ENCODE measurements at regions not wholly inside any gene's neighbourhood (a gene's known extent, or its start where the extent isn't known, plus 50 kb on each side); places are given as distances from the start of the nearest gene placed in this dataset.

DNA sequence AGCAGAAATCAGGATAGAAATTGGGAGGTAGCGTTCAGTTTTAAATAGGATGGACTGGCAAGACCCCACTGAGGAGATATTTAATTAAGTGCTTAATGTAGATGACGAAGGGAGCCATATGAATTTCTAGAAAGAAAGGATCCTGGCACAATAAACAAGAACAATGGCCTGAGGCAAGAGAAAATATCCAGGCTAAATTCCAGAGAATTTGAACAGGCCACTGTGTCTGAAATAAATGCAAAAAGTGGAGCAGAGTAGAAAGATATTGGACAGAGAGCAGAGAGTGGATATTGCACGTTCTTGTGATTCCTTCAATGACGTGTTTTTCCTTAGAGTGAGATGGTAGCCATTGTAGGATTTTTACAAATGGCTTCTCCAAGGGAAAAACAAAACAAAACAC lies 1504.8 kb downstream of the C4orf33 start:
- DNase-seq (ENCODE audit: low read depth in 2 of 2) = no peak

DNA sequence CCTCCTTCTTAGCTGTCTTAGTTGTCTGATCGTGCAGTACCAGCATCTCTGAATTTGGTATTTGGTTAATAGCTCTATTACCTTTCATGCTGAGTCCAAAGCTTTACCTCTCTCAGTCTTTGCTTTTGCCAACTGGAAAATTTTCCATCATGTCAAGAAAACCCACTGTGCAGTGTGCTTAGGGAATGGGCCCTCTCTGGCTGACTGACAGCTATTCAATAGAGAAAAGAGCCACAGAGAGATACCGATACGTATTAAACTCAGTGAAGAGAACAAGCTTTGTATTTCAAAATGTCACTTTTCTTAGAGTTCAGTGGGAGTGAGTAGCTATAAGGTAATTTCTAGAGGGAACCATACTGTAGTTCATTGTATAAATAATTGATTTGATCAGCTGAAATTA lies 1507.1 kb downstream of the C4orf33 start:
- DNase-seq (ENCODE audit: low read depth in 2 of 2) = no peak

DNA sequence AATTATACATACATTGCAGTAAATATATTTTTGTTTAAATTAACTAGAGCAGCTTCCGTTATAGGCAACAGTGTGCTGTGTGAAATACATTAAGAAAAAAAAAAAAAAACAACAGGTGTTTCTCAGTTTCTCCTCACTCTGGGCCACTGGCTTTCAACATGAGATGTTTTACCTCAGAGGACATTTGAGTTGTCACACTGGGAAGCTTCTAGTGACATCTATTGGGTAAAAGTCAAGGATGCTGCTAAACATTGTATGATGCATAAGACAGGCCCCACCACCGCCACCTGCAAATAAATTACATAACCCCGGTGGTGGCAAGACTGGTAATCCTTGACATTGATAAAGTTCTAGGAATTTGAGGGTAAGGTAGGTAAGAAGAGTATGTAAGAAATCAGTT lies 1512.2 kb downstream of the C4orf33 start:
- DNase-seq (ENCODE audit: low read depth in 2 of 2) = no peak

DNA sequence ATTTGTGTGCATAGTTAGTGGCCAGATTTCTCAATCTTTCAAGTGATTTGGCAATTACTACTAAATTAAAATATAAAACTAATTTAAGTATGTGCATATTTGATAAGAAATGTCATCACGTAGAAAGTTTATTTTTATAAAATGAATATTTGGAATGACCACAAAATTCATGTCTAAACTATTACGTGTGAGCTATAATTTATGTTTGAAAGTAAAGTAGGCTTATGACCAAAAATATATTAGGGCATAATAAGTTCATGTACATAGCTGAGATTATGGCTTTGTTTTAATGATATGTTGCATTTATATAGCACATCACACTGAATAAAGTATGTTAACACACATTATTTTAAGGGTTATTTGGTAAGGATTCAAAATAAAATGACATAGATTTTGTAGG lies 1532.6 kb downstream of the C4orf33 start:
- DNase-seq (ENCODE audit: low read depth in 2 of 2) = no peak

DNA sequence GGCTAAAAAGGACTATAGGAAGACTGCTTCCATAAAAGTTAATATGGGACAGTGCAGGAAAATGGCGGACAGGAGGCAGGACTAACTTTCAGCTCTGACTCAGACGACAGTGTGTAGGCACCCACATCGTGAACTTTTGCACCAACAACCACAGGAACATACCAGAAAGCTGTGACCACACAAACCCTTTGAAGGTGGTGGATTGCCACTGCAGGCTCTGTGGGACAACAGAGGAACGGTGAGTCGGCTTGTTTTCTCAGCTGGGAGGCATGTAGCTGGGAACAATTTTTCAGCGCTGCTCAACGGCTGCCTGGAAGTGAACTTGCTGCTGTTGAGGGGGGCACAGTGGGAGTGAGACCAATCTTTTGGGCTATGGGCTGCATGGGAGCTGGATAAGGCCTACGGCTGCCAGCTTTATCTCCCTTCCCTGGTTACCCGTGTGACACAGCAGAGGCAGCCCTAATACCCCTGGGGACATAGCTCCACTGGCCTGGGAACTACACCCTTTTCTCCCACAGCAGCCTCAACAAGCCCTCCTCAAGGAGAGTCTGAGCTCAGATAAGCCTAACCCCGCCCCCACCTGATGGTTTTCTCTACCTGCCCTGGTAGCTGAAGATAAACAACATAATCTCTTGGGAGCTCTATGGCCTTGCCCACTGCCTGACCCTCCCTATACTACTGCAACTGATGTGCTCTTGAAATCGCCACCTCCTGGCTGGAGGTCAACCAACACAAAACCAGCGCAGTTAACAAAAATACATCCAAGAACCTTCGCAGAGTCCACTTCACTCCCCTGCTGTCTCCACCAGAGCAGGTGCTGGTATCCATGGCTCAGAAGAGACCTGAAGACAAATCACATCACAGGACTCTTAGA lies 1537.0 kb downstream of the C4orf33 start:
- DNase-seq (ENCODE audit: low read depth in 2 of 2) = no peak

DNA sequence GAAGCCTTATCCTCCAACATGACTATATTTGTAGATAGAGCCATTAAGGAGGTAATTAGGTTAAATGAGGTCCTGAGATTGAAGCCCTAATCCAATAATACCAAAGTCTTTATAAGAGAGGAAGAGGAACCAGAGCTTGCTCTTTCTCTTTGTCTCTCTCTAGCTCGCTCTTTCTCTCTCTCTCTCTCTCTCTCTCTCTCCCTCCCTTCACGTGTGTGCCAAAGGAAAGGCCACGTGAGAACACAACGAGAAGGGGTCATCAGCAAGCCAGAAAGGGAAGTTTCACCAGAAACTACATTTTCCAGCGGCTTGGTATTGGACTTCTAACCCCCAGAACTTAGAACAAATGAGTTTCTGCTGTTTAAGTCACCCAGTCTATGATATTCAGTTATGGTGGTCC lies 1540.5 kb downstream of the C4orf33 start:
- DNase-seq (ENCODE audit: low read depth in 2 of 2) = no peak

DNA sequence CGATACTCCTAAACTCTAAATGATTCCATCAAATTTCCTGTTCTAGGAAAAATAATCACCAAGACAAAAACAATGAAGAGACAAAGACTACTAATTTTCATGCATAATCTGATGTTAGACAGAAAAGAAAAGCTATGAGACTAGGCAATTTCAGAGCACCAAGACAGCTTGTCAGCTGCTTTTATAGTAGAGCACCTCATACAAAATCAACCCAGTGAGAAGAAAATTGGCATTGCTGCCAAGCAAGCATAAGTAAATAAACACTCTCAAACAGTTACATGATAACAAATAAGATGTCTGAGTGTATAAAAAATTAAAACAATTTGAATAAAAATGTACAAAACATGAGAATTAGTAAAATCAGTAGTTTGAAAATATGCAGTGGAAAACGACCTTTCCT lies 1544.6 kb downstream of the C4orf33 start:
- no peak for DNase-seq (ENCODE audit: low read depth in 2 of 2)

DNA sequence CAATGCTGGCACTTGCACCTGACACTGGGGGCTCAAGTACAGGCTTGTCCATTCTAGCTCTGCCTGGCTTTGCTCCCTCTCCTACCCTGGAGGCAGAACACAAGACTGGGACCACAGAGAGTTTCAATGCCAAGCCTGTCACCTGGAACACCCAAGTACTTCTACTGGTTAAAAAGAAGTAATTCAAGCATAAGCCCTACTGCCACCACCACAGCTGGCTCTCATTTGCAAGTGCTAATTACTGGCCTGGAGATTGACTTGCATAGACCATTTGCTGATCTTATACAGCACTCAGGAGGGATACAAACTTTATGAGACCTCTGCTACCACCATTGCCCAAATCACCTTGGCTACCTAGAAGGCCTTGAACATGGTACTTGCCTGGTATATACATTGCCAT lies 1550.9 kb downstream of the C4orf33 start:
- no peak for DNase-seq (ENCODE audit: low read depth in 2 of 2)

DNA sequence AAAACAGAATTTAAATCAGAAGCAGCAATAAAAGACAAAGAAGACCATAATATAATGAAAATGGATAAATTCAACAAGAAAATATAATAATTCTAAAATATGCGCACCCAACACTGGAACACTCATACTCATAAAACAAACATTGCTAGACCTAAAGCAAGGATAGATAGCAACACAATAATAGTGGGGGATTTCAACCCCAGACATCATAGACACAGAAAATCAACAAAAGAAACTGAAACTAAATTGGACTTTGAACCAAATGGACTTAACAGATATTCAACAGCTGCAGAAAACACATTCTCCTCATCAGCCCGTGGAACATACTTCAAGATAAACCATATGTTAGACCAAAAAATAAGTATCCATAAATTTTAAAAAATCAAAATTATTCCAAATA lies 1552.6 kb downstream of the C4orf33 start:
- no peak for DNase-seq (ENCODE audit: low read depth in 2 of 2)

DNA sequence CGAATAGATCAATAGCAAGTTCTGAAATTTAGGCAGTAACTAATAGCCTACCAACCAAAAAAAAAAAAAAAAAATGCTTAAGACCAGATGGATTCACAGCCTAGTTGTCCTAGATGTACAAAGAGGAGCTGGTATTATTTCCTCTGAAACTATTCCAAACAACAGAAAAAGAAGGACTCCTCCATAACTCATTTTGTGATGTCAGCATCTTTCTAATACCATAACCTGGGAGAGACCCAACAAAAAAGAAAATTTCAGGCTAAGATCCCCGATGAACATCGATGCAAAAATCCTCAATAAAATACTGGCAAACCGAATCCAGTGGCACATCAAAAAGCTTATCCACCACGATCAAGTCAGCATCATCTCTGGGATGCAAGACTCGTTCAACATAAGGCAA lies 1557.9 kb downstream of the C4orf33 start:
- DNase-seq (ENCODE audit: low read depth in 2 of 2) = no peak

DNA sequence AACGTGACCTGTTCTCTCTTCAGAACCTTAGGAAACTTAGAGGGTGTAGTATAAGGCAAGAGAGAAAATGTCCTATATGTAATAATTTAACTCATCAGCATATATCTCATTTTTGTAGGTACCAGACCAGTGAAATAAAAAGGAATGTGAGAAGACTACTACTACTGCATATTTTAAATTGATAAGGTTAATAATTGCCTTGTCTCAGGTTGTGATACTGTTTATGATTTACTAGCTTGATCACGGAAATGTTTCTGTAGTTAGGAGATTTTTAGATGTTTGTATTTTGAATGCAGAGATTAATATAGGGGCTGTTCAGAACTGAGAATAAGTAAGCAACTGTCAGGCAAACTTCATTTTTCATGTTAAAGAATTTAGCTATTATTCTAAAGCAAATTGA lies 1563.4 kb downstream of the C4orf33 start:
- no peak for DNase-seq (ENCODE audit: low read depth in 2 of 2)

DNA sequence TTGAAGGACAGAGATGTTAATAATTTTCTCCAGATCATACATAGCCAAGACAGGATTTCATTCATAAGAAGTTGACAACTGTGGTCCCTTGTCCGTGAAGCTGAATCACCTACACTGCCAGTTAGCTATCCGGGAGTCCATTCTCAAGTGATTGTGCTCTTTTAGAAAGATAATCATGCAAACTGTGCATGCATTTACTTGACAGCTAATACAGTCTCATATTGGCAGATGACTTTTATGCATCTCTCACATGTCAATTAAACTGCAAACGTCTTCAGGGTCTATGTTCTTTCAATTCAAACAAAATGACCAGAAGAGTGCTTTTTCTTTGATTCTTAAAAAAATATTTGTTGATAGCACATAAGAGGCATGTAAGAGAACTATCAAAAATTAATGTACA lies 1572.9 kb downstream of the C4orf33 start:
- DNase-seq (ENCODE audit: low read depth in 2 of 2) = no peak

DNA sequence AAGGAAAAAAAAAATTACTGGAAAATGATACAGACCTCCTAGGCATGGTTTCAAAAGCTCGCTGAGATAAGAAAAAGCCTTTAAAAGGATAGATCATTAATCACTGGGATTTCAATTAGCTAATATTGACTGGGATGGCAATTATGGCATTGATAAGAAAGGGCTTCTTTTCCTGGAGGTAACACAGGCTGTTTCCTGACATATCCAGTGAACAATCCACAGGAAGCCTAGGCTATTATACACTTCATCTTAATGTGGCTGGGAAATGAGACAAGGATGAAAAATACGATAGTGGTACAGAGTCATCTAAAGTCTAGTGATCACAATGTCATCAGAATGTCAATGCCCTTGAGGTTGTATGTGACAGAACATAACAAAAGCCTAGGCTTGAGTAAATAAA lies 1579.3 kb downstream of the C4orf33 start:
- no peak for DNase-seq (ENCODE audit: low read depth in 2 of 2)

DNA sequence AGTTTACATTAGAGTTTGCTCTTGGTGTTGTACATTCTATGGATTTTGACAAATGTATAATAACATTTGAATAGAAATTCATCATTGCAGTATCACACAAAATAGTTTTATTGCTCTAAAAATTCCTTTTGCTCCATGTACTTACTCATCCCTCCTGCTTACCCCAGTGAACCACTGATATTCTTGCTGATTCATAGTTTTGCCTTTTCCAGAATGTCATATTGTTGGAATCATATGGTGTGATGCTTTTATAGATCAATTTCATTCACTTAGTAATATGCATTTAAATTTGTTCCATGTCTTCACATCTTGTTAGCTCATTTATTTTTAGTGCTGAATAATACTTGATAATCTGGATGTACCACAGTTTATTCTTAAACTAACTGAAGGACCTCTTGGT lies 1593.2 kb downstream of the C4orf33 start:
- DNase-seq (ENCODE audit: low read depth in 2 of 2) = no peak

DNA sequence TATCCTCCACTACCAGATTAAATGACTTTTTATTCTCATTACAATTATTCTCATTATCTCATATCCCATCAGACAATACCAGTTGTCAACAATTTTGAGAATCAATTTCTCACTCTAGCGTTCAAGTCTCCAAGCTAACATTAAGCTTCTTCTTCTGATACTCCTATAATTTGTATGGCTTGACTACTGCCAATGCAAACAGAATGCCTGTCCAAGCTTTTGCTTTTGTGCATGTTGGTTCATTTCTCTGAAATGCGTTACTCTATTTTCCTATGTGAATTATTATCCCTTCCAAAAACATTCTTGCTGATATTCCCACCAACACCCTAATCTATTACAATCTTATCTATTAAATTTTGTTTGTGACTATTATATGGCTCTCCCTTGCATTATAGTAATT lies 1602.3 kb downstream of the C4orf33 start:
- DNase-seq (ENCODE audit: low read depth in 2 of 2) = no peak

DNA sequence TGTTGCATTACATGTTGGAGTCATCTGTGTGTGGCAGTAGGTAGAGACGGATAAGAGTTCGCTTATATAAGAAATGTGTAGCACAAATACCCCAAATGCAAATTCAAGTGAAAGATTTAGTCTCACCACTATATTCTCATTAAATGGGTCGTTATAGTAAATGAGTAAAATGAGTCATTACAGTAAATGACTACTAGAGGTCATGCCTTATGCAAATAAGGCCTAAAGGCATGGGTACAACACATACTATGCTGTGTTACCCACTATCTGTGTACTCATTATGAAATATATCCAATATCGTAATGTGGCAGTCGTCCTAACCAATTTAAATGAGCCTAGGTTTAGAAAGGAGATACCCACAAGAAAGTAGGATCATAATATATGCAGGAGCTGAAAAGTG lies 1603.1 kb downstream of the C4orf33 start:
- no peak for DNase-seq (ENCODE audit: low read depth in 2 of 2)

DNA sequence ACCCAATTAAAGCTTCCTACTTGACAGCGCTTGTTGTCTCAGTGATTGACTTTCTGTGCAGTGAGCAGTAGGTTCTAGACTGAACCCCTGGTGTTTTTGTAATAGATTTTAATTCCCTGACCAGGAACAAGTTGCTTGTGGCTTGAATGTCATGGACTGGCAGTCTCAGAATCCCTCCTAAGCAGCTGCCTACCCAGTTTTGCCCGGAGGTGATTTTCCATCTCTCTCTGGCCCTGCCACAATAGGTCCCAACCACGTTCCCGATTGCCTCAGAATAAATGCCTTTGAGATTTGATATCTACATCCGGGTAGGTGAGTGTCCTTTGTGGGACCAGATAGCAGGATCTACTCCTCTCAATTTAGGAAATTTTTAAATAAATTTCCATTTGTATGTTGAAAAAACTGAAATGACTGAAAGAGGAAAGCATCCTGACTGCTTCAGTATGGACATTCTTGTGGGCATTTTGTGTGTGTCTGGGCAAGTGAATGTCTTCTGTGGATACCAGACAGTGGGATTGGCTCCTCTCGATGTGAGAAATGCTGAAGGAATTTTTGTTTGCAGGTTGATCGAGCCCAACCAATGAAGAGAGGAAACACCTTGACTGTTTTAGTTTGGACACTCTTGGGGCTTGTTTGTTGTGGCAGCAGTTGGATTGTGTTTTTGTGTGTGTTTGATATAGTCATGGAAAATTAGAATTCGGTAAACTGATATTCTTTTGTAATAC lies 1607.4 kb downstream of the C4orf33 start:
- DNase-seq (ENCODE audit: low read depth in 2 of 2) = no peak

DNA sequence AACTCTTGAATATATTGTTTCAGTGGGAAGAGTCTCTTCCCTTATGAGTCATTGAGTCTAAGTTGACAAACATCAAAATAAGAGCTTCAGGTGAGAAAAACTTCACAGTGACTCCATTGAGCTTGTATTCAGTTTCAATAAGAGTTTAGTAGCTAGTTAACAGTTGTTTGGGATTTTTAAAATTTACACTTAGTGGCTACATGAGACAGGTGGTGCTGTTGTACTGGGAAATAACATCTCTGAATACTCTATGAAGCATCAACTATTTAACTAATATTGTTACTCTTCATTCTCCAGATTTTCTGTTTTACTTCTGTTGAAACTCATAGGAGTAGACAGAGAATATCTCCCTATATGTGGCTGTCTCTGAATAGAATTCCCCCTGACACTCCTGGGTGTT lies 1609.1 kb downstream of the C4orf33 start:
- DNase-seq (ENCODE audit: low read depth in 2 of 2) = no peak

DNA sequence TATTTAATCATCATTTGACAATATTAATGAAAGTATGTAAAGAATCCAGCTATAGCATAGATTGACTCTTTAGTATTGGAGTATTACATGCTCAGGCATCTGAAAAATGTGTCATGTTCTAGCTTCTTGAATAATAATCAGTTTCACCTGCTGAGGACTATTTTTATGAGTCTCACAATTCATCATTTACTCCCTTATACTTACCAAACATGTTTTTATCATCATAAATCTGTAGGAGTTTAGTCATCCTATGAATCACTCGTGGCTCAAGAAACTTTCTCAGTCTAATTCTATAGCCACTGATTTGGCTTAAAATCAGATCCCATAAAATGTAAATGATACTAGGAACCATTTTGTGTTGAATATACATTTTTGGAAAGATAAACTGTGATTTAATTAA lies 1616.1 kb downstream of the C4orf33 start:
- no peak for DNase-seq (ENCODE audit: low read depth in 2 of 2)

DNA sequence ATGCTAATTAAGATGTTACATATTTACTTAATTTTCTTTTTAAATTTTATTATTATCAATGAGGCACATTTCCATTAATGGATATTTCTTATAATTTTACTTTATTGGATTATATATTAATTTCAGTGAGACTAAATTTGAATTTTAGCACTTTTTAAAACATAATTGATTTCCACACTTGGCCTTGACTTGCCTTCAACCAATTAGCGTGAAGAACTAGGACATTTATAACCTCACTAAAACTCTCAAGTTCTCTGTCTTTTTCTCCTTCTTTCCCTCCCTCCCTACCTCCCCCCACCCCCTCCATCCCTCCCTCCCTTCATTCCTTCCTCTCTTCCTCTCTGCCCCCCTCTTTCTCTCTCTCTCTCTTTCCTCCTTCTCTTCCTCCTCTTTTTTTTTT lies 1618.1 kb downstream of the C4orf33 start:
- no peak for DNase-seq (ENCODE audit: low read depth in 2 of 2)

DNA sequence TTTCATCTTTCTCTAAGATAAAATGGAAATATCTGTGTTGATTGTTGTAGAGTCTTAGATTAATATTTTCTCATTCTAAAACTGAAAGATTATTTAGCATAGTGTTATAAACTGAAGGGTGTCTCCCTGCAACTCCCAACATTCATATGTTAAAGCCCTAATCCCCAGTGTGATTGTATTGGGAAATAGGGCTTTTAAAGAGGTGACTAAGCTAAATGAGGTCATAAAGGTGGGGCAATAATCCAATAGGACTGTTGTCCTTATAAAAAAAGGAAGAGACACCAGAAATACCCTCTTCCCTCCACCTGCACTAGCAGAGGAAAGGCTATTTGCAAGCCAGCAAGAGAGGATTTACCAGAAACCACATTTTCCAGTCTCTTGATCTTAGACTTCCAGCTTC lies 1626.4 kb downstream of the C4orf33 start:
- no peak for DNase-seq (ENCODE audit: low read depth in 2 of 2)

DNA sequence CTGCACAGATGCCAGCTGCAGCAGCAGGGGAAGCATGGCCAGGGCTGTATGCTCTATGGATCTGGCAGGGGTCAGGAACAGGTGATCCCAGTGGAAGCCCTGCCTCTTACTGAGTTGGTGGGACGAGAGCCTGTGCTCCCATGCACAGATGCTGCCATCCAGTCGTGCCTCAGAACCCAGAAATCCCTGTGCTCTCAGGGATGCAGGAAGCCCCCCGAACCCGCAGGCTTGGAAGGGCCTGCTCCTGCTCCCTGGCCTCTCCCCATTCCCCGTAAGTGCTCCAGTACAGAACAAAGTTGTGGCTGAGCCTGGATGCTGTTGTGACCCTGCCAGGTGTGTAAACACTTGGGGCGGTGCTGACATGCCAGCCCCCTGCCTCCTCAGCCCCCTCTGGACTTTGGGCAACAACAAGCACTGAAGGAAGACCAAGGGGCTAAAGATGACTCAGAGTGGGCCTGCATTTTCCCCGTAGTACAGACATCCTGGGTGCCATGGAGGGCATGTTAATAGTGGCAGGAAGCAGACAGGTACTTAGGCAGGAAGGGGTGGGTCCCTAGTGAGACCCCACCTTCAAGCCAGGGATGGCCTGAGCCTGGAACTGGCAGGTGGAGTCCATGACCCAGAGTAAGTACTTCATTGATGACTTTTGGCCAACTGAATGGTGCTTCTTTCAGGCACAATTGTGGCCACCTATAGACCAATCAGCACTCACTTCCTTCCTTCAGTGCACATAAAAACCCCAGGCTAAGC lies 1640.7 kb downstream of the C4orf33 start:
- DNase-seq (ENCODE audit: low read depth in 2 of 2) = no peak

Data from lung microvascular endothelial cell (primary cell).